MM.1S (cell line): ENCODE measurements at regions not wholly inside any gene's neighbourhood (a gene's known extent, or its start where the extent isn't known, plus 50 kb on each side); places are given as distances from the start of the nearest gene placed in this dataset.

Source experiments
- DNase-seq: peaks from one replicate; pipeline ENCODE4 v3.0.0-alpha.2; 2015
- H2AFZ ChIP-seq: fragments of 300-600 bp; sonication (generic); 2 replicates; pipeline ENCODE4 v1.6.0; 2016; ENCODE audit warnings: antibody characterized with exemption, low read length
- H3F3A ChIP-seq: fragments of 300-600 bp; sonication (generic); 2 replicates; pipeline ENCODE4 v1.6.1; 2016; ENCODE audit warnings: mild to moderate bottlenecking, antibody characterized with exemption, low read length, moderate library complexity, mixed read lengths; ENCODE audit not compliant: insufficient read depth
- H3K27ac ChIP-seq: fragments of 300-600 bp; sonication (generic); 2 replicates; pipeline ENCODE4 v1.5.1; 2016; ENCODE audit warnings: mild to moderate bottlenecking, low read length
- H3K27me3 ChIP-seq: fragments of 300-600 bp; sonication (generic); replicated peaks from 2 replicates; pipeline ENCODE4 v1.6.0; 2016; ENCODE audit warnings: low read length; ENCODE audit not compliant: insufficient read depth
- H3K36me3 ChIP-seq: fragments of 300-600 bp; sonication (generic); replicated peaks from 2 replicates; pipeline ENCODE4 v1.6.1; 2016; ENCODE audit warnings: mild to moderate bottlenecking, low read length, mixed read lengths; ENCODE audit not compliant: insufficient read depth
- H3K4me1 ChIP-seq: fragments of 300-600 bp; sonication (generic); 2 replicates; pipeline ENCODE4 v1.6.1; 2016; ENCODE audit warnings: low read length, mixed read lengths
- H3K4me2 ChIP-seq: fragments of 300-600 bp; sonication (generic); 2 replicates; pipeline ENCODE4 v1.6.0; 2016; ENCODE audit warnings: low read depth, low read length
- H3K4me3 ChIP-seq: fragments of 300-600 bp; sonication (generic); 2 replicates; pipeline ENCODE4 v1.5.1; 2016; ENCODE audit warnings: low read length, mixed read lengths
- H3K79me2 ChIP-seq: fragments of 300-600 bp; sonication (generic); 2 replicates; pipeline ENCODE4 v1.6.1; 2016; ENCODE audit warnings: mixed run types, low read length, mixed read lengths
- H3K9ac ChIP-seq: fragments of 300-600 bp; sonication (generic); 2 replicates; pipeline ENCODE4 v1.6.1; 2016; ENCODE audit warnings: low read length, mixed read lengths
- H3K9me2 ChIP-seq: fragments of 300-600 bp; sonication (generic); replicated peaks from 2 replicates; pipeline ENCODE4 v1.6.1; 2016; ENCODE audit warnings: mild to moderate bottlenecking, low read length, mixed read lengths; ENCODE audit not compliant: insufficient read depth
- H3K9me3 ChIP-seq: fragments of 300-600 bp; sonication (generic); replicated peaks from 2 replicates; pipeline ENCODE4 v1.6.1; 2016; ENCODE audit warnings: mild to moderate bottlenecking, low read length, mixed read lengths; ENCODE audit not compliant: insufficient read depth
- H4K20me1 ChIP-seq: fragments of 300-600 bp; sonication (generic); 2 replicates; pipeline ENCODE4 v1.6.1; 2016; ENCODE audit warnings: mild to moderate bottlenecking, low read length, moderate library complexity, mixed read lengths; ENCODE audit not compliant: insufficient read depth
- EZH2 ChIP-seq: fragments of 300-600 bp; sonication (generic); optimal IDR thresholded peaks from 2 replicates; pipeline ENCODE3; 2017; ENCODE audit warnings: low read depth, mild to moderate bottlenecking, antibody characterized with exemption, low read length, mixed read lengths
- EZH2phosphoT487 ChIP-seq: fragments of 300-600 bp; sonication (generic); IDR thresholded peaks from 2 replicates; pipeline ENCODE4 v1.6.1; 2018; ENCODE audit warnings: antibody characterized with exemption, low read length
- TF ChIP-seq, protein P1 (sequence below): fragments of 300-600 bp; sonication (generic); IDR thresholded peaks from 2 replicates; pipeline ENCODE4 v1.5.1; 2016; ENCODE audit warnings: antibody characterized with exemption, low read length, mixed read lengths

DNA sequence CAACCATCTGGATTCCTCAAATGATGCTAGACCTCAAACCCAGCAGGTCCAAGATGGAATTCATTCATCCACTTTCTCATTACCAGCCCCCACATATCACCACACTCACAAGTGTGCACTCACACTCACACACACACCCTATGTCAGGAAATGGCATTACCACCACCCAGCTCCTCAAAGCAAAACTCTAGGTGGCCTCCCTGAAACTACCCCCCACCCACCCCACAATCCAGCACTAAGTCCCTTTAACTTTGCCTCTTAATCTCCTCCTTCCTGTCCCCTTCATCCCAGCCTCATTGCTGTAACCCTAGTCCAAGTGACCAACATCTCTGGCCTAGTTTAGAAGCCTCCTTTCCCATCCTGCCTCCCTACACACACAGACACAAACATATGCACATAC lies 109.4 kb downstream of the TNFAIP3 start:
- no peak overlapping the region for H3K9ac ChIP-seq
- H3K4me2 ChIP-seq, result 0 out of 2 replicates have a peak overlapping the region, but pooled peaks have one; percentile 78
- peaks cover 40% of the 10 kb centered on the region for H3K4me1 ChIP-seq
- H3F3A ChIP-seq, result peaks cover 20% of the 10 kb centered on the region
- H3K9me3 ChIP-seq, result no peaks in the 10 kb centered on the region
- H3K36me3 ChIP-seq, result no peaks in the 10 kb centered on the region
- no peak overlapping the region for H3K27ac ChIP-seq
- DNase-seq, result no peak
- H3K27me3 ChIP-seq, result no peaks in the 10 kb centered on the region
- TF ChIP-seq EZH2, result no peak
- no peak for TF ChIP-seq EZH2phosphoT487
- TF ChIP-seq, protein P1, sequence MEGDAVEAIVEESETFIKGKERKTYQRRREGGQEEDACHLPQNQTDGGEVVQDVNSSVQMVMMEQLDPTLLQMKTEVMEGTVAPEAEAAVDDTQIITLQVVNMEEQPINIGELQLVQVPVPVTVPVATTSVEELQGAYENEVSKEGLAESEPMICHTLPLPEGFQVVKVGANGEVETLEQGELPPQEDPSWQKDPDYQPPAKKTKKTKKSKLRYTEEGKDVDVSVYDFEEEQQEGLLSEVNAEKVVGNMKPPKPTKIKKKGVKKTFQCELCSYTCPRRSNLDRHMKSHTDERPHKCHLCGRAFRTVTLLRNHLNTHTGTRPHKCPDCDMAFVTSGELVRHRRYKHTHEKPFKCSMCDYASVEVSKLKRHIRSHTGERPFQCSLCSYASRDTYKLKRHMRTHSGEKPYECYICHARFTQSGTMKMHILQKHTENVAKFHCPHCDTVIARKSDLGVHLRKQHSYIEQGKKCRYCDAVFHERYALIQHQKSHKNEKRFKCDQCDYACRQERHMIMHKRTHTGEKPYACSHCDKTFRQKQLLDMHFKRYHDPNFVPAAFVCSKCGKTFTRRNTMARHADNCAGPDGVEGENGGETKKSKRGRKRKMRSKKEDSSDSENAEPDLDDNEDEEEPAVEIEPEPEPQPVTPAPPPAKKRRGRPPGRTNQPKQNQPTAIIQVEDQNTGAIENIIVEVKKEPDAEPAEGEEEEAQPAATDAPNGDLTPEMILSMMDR, result no peak
- H4K20me1 ChIP-seq, result no peaks in the 10 kb centered on the region
- 0 out of 2 replicates have a peak, but pooled peaks cover 4% of the 10 kb centered on the region for H3K79me2 ChIP-seq
- H3K9me2 ChIP-seq, result no peaks in the 10 kb centered on the region
- H2AFZ ChIP-seq, result 0 out of 2 replicates have a peak overlapping the region, but pooled peaks have one; percentile 7
- no peak overlapping the region for H3K4me3 ChIP-seq

DNA sequence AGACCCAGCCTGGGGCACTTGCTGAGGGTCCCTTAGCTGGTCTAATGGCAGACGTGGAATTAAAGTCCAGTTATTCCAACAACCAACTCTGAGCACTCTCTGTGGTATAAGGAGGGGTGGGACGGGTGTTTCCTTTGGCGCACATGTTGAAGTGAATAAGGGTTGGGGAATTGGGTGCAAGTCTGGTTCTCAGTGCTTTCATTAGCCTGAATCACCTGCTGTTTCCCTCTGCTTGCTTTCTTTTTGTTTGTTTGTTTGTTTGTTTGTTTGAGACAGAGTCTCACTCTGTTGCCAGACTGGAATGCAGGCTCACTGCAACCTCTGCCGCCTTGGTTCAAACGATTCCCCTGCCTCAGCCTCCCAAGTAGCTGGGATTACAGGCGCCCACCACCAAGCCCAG lies 110.1 kb downstream of the TNFAIP3 start:
- H4K20me1 ChIP-seq, result no peaks in the 10 kb centered on the region
- peaks cover 20% of the 10 kb centered on the region for H3F3A ChIP-seq
- no peaks in the 10 kb centered on the region for H3K36me3 ChIP-seq
- DNase-seq, result no peak
- no peaks in the 10 kb centered on the region for H3K27me3 ChIP-seq
- H3K27ac ChIP-seq, result no peak overlapping the region
- no peak overlapping the region for H2AFZ ChIP-seq
- H3K9ac ChIP-seq, result no peak overlapping the region
- H3K9me3 ChIP-seq, result no peaks in the 10 kb centered on the region
- no peak for TF ChIP-seq EZH2phosphoT487
- TF ChIP-seq, protein P1, result no peak
- TF ChIP-seq EZH2, result no peak
- H3K4me1 ChIP-seq, result peaks cover 40% of the 10 kb centered on the region
- H3K4me2 ChIP-seq, result no peak overlapping the region
- no peak overlapping the region for H3K4me3 ChIP-seq
- 0 out of 2 replicates have a peak, but pooled peaks cover 4% of the 10 kb centered on the region for H3K79me2 ChIP-seq
- no peaks in the 10 kb centered on the region for H3K9me2 ChIP-seq

DNA sequence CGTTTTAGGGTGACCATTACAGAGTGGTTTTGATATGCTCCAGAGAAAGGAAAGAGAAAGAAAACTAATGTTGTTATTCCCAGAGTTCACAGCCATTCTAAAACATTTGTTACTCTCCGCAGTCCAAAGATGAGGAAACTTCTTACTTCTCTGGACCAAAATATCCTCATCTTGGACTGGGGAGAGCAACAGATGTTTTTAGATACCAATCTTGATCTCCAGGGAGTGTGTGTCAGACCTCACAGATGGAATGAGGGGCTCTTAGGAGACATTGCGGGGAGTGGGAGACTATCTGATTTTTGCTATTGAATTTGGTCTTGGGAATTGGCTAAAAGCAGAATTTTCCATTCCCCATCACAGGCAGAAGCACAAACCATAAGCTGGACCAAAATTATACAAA lies 110.8 kb downstream of the TNFAIP3 start:
- H3K79me2 ChIP-seq, result 0 out of 2 replicates have a peak, but pooled peaks cover 4% of the 10 kb centered on the region
- 0 out of 2 replicates have a peak overlapping the region, but pooled peaks have one; percentile 3 for H3K4me2 ChIP-seq
- 0 out of 2 replicates have a peak overlapping the region, but pooled peaks have one; percentile 32 for H3K27ac ChIP-seq
- no peak overlapping the region for H2AFZ ChIP-seq
- H3K36me3 ChIP-seq, result no peaks in the 10 kb centered on the region
- peaks cover 40% of the 10 kb centered on the region for H3K4me1 ChIP-seq
- H3K9me3 ChIP-seq, result no peaks in the 10 kb centered on the region
- TF ChIP-seq EZH2 (no peak), EZH2phosphoT487 (no peak)
- TF ChIP-seq, protein P1, result no peak
- H3K27me3 ChIP-seq, result no peaks in the 10 kb centered on the region
- H4K20me1 ChIP-seq, result no peaks in the 10 kb centered on the region
- no peaks in the 10 kb centered on the region for H3K9me2 ChIP-seq
- peaks cover 20% of the 10 kb centered on the region for H3F3A ChIP-seq
- no peak for DNase-seq
- no peak overlapping the region for H3K9ac ChIP-seq
- H3K4me3 ChIP-seq, result no peak overlapping the region
